Mesodermal cell (in vitro differentiated cells): ENCODE measurements at regions not wholly inside any gene's neighbourhood (a gene's known extent, or its start where the extent isn't known, plus 50 kb on each side); places are given as distances from the start of the nearest gene placed in this dataset.

ENCODE experiments used
- H3K27ac ChIP-seq: 2 replicates; pipeline ENCODE4 v1.7.0; 2013; ENCODE audit warnings: mild to moderate bottlenecking, low read depth, low read length, moderate library complexity; ENCODE audit not compliant: severe bottlenecking
- H3K36me3 ChIP-seq: 2 replicates; pipeline ENCODE4 v1.7.1; 2013; ENCODE audit warnings: mild to moderate bottlenecking, low read length, moderate library complexity; ENCODE audit not compliant: control insufficient read depth, insufficient read depth
- H3K4me1 ChIP-seq: one replicate; pipeline ENCODE4 v1.7.1; 2013; ENCODE audit warnings: mild to moderate bottlenecking, low read length; ENCODE audit not compliant: insufficient read depth, control insufficient read depth, poor library complexity, severe bottlenecking
- H3K4me3 ChIP-seq: 2 replicates; pipeline ENCODE4 v1.7.0; 2013; ENCODE audit warnings: low read length, control low read depth, mild to moderate bottlenecking; ENCODE audit not compliant: insufficient read depth, poor library complexity, severe bottlenecking; ENCODE audit errors: extremely low read depth
- H3K9me3 ChIP-seq: 2 replicates; pipeline ENCODE4 v1.7.1; 2013; ENCODE audit warnings: mild to moderate bottlenecking, low read length, moderate library complexity; ENCODE audit not compliant: control insufficient read depth
- WGBS, 2 experiments: methylation state at CpG; one replicate each; pipeline ENCODE4 v1.1.5; 2013; ENCODE audit warnings: missing lambda C conversion rate in 2 of 2; ENCODE audit not compliant: insufficient coverage in 2 of 2; 5-methylcytosine and 5-hydroxymethylcytosine counted together

GRCh38 chr18:56257205-56257604 lies 381.2 kb downstream of the TXNL1 start:
- H3K27ac ChIP-seq, result no peak overlapping the region
- H3K36me3 ChIP-seq, result no peaks in the 10 kb centered on the region
- H3K9me3 ChIP-seq, result no peaks in the 10 kb centered on the region
- 55 to 68% methylated on average over 2 of the region's 4 CpGs for WGBS, 2 experiments
- no peak overlapping the region for H3K4me3 ChIP-seq
- peaks cover 6% of the 10 kb centered on the region for H3K4me1 ChIP-seq

DNA sequence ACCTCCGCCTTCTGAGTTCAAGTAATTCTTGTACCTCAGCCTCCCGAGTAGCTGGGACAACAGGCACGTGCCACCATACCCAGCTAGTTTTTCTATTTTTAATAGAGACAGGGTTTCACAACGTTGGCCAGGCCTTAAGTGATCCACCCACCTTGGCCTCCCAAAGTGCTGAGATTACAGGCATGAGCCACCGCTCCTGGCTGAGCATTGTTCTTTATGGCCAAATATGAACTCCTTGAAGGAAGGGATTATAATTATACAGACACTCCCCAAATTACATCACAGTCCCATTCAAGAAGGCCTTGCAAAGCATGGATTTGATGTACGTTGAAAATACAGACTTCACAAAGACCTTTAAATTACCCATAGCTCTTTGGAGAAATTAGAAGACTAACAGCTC lies 381.7 kb downstream of the TXNL1 start:
- H3K27ac ChIP-seq, result no peak overlapping the region
- no peak overlapping the region for H3K4me3 ChIP-seq
- WGBS, 2 experiments, result 90 to 94% methylated on average over 2 to 5 of the region's 6 CpGs
- no peaks in the 10 kb centered on the region for H3K9me3 ChIP-seq
- H3K4me1 ChIP-seq, result peaks cover 6% of the 10 kb centered on the region
- H3K36me3 ChIP-seq, result no peaks in the 10 kb centered on the region

GRCh38 chr18:56255381-56255780 lies 383.0 kb downstream of the TXNL1 start:
- peaks cover 6% of the 10 kb centered on the region for H3K4me1 ChIP-seq
- H3K36me3 ChIP-seq, result no peaks in the 10 kb centered on the region
- no peak overlapping the region for H3K27ac ChIP-seq
- no CpG with 5 or more reads among the region's 2 CpGs for WGBS, 2 experiments
- no peak overlapping the region for H3K4me3 ChIP-seq
- no peaks in the 10 kb centered on the region for H3K9me3 ChIP-seq

DNA sequence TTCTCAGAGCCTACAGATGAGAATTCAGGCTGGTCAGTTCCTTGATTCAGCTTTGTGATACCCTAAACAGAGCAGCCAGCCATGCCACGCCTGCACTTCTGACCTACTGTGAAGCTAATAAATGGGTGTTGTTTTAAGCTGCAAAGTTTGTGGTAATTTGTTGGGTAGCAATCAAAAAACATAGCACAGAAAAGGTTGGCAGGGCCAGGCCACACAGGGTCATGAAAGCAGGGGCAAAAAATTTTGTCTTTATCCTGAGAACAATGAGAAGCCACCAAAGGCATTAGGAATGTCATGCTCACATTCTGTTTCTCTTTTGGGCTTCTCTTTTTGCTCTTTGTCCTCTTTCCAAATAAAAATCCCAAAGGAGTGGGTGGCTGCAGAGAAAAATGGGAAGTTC lies 385.9 kb downstream of the TXNL1 start:
- Histone ChIP-seq H3K4me3 (no peak overlapping the region), H3K4me1 (peaks cover 6% of the 10 kb centered on the region)
- WGBS, 2 experiments, result 67% methylated on average over 1 of the region's 1 CpG; no CpG with 5 or more reads in 1 of the 2 experiments

DNA sequence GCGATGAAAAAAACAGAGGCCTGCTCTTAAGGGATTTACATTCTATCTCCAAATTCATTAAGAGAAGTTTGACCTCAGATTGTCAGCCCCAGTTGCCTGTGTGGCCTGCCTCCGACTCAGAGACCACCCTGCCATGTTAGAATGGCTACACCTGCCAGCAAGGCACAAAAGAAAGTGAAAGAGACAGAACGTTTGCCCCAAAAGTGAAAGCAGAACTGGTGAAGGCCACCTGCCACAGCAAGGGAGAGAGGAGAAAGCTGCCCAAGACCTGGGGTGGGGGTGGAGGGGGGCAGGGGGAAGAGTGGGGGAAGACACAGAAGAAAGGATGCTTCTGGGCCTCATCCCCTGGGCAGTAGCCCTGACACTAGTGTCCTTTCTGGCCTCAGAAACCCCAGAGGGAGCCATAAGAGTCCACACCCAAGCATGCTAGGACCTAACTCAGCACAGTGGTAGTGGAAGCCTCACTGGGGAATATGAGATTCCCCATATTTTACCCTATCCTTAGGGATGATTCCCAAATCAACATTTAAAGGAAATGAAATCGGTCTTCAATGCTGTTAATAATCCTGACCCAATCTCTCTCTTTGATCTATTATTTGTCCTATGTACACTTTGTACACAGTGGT lies 389.7 kb downstream of the TXNL1 start:
- H3K36me3 ChIP-seq, result no peaks in the 10 kb centered on the region
- no peak overlapping the region for H3K27ac ChIP-seq
- H3K4me1 ChIP-seq, result no peaks in the 10 kb centered on the region
- WGBS, 2 experiments, result 92 to 95% methylated on average over 1 to 3 of the region's 4 CpGs
- H3K9me3 ChIP-seq, result peaks cover 10% of the 10 kb centered on the region
- no peak overlapping the region for H3K4me3 ChIP-seq

More for the DNA sequence above, 385.9 kb downstream of the TXNL1 start:
- Histone ChIP-seq H3K27ac (no peak overlapping the region), H3K9me3 (no peaks in the 10 kb centered on the region), H3K36me3 (no peaks in the 10 kb centered on the region)

GRCh38 chr18:56246916-56247315 lies 391.5 kb downstream of the TXNL1 start:
- no peak overlapping the region for H3K27ac ChIP-seq
- H3K36me3 ChIP-seq, result no peaks in the 10 kb centered on the region
- H3K4me1 ChIP-seq, result no peaks in the 10 kb centered on the region
- no peak overlapping the region for H3K4me3 ChIP-seq
- peaks cover 10% of the 10 kb centered on the region for H3K9me3 ChIP-seq
- WGBS, 2 experiments, result 100% methylated on average over 1 of the region's 2 CpGs

- no CpG with 5 or more reads among the region's 5 CpGs for WGBS, 2 experiments
- H3K27ac ChIP-seq, result no peak overlapping the region
- no peak overlapping the region for H3K4me3 ChIP-seq
- no peaks in the 10 kb centered on the region for H3K36me3 ChIP-seq
- no peaks in the 10 kb centered on the region for H3K4me1 ChIP-seq
- peaks cover 10% of the 10 kb centered on the region for H3K9me3 ChIP-seq
These were observed 392.4 kb downstream of the TXNL1 start for GRCh38 chr18:56245866-56246580.

DNA sequence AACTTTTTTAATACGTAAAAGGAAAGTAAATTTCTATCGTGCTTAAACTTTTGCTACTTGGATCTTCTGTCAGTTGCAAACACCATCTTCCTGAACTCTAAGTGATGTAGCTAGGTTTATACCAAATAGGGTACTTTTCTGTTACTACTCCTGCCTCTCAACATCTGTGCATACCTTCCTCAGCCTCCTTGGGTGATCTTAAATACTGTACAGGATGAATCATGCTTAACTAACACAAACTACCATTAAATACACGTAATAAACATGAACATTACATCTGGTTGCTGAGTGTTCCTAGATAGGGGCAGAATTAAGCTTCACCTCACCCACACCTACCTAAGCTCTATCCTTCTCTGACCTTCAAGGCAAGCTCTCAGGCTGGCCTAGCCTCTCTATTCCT lies 398.0 kb downstream of the TXNL1 start:
- no peak overlapping the region for H3K27ac ChIP-seq
- no peaks in the 10 kb centered on the region for H3K36me3 ChIP-seq
- peaks cover 10% of the 10 kb centered on the region for H3K9me3 ChIP-seq
- WGBS, 2 experiments, result 95% methylated on average over 3 of the region's 3 CpGs; no CpG with 5 or more reads in 1 of the 2 experiments
- H3K4me3 ChIP-seq, result no peak overlapping the region
- no peaks in the 10 kb centered on the region for H3K4me1 ChIP-seq

DNA sequence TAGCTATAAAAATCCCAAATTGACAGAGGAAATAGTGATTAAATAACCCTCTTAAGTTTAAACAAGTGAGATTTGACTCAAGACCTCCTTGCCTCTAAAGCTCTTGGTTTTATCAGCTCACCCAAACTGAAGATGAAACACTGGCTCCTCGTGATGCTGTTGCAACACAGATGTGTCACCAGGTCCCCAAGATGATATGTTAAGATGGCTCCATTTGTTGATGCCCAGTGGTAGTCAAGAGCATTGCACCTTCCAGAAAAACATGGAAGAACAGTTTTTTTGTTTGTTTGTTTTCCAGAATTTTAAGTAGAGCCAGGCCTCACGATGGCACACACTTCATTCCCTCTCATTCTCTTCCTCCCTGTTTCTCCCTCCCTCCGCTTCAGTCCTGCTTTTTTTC lies 399.8 kb downstream of the TXNL1 start:
- 80% methylated on average over 1 of the region's 3 CpGs; no CpG with 5 or more reads in 1 of the 2 experiments for WGBS, 2 experiments
- H3K9me3 ChIP-seq, result no peaks in the 10 kb centered on the region
- H3K36me3 ChIP-seq, result no peaks in the 10 kb centered on the region
- no peaks in the 10 kb centered on the region for H3K4me1 ChIP-seq
- no peak overlapping the region for H3K27ac ChIP-seq
- H3K4me3 ChIP-seq, result no peak overlapping the region

GRCh38 chr18:56235481-56236013 lies 402.8 kb downstream of the TXNL1 start:
- Histone ChIP-seq H3K27ac (peak overlapping the region; percentile 3), H3K4me1 (no peaks in the 10 kb centered on the region), H3K4me3 (no peak overlapping the region), H3K9me3 (no peaks in the 10 kb centered on the region), H3K36me3 (no peaks in the 10 kb centered on the region)
- 48 to 65% methylated on average over 6 to 7 of the region's 8 CpGs for WGBS, 2 experiments

GRCh38 chr18:56235071-56235470 lies 403.3 kb downstream of the TXNL1 start:
- Histone ChIP-seq H3K4me1 (no peaks in the 10 kb centered on the region), H3K36me3 (no peaks in the 10 kb centered on the region), H3K4me3 (no peak overlapping the region), H3K9me3 (no peaks in the 10 kb centered on the region), H3K27ac (no peak overlapping the region)
- 80 to 91% methylated on average over 5 of the region's 6 CpGs for WGBS, 2 experiments
